ENCODE measurements at regions not wholly inside any gene's neighbourhood (a gene's known extent, or its start where the extent isn't known, plus 50 kb on each side); places are given as distances from the start of the nearest gene placed in this dataset.

- H3K4me3 ChIP-seq: no peak overlapping the region
- TF ChIP-seq Cebpa-rat (IDR thresholded peaks at IDR 0.05): no peak
- no peaks in the 10 kb centered on the region for H3K4me1 ChIP-seq
- H3K9ac ChIP-seq: no peak overlapping the region
- no peaks in the 10 kb centered on the region for H4K20me1 ChIP-seq
- no peaks in the 10 kb centered on the region for H3K36me3 ChIP-seq
- no peaks in the 10 kb centered on the region; a peak in 1 of 22 replicates for H3K9me3 ChIP-seq (replicated peaks in 1 of 11)
- no peaks in the 10 kb centered on the region for H3K27me3 ChIP-seq
- no peak overlapping the region for H3K27ac ChIP-seq
- H3K4me2 ChIP-seq: no peak overlapping the region
Observed at GRCh38 chr2:116329280-116329679, 1485.2 kb upstream of the DDX18 start.

DNA sequence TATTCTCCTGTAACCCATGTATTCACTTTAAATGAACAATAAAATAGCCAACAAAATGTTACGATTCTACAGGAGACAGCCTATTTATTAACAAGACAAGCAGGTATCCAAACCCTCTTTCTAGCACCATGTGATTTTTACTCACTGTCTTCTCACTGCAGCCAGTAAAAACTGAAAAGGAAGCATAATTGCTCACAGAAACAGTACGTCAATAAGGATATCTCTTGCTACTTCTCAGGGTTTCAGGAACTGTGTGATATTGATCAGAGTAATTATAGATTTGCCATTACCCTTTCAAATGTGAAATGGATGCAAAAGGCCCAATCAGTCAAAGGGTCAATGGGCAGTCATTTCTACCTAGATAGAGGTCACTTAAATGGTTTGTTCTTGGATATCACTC, 1473.8 kb upstream of the DDX18 start:
- H3K4me1 ChIP-seq: no peaks in the 10 kb centered on the region
- H3K9ac ChIP-seq: no peak overlapping the region
- no peaks in the 10 kb centered on the region for H4K20me1 ChIP-seq
- H3K27me3 ChIP-seq: no peaks in the 10 kb centered on the region
- no peak overlapping the region for H3K4me2 ChIP-seq
- no peak overlapping the region for H3K27ac ChIP-seq
- no peak overlapping the region for H3K4me3 ChIP-seq
- H3K9me3 ChIP-seq (replicated peaks in 1 of 11): no peaks in the 10 kb centered on the region
- H3K36me3 ChIP-seq: no peaks in the 10 kb centered on the region
- no peak for TF ChIP-seq Cebpa-rat (IDR thresholded peaks at IDR 0.05)

GRCh38 chr2:116366212-116366611, 1448.3 kb upstream of the DDX18 start:
- H3K27ac ChIP-seq: no peak overlapping the region
- no peak overlapping the region for H3K4me3 ChIP-seq
- TF ChIP-seq Cebpa-rat (IDR thresholded peaks at IDR 0.05): no peak
- H3K27me3 ChIP-seq: no peaks in the 10 kb centered on the region
- H3K4me1 ChIP-seq: no peaks in the 10 kb centered on the region
- no peaks in the 10 kb centered on the region for H3K9me3 ChIP-seq (replicated peaks in 1 of 11)
- H3K9ac ChIP-seq: no peak overlapping the region
- no peaks in the 10 kb centered on the region for H4K20me1 ChIP-seq
- H3K4me2 ChIP-seq: no peak overlapping the region
- no peaks in the 10 kb centered on the region for H3K36me3 ChIP-seq

GRCh38 chr2:116378786-116379185, 1435.7 kb upstream of the DDX18 start:
- TF ChIP-seq Cebpa-rat (IDR thresholded peaks at IDR 0.05): no peak
- no peak overlapping the region for H3K27ac ChIP-seq
- no peaks in the 10 kb centered on the region for H3K9me3 ChIP-seq (replicated peaks in 1 of 11)
- no peak overlapping the region for H3K9ac ChIP-seq
- H4K20me1 ChIP-seq: no peaks in the 10 kb centered on the region
- no peaks in the 10 kb centered on the region for H3K27me3 ChIP-seq
- no peaks in the 10 kb centered on the region for H3K36me3 ChIP-seq
- H3K4me2 ChIP-seq: no peak overlapping the region
- no peaks in the 10 kb centered on the region for H3K4me1 ChIP-seq
- no peak overlapping the region for H3K4me3 ChIP-seq

DNA sequence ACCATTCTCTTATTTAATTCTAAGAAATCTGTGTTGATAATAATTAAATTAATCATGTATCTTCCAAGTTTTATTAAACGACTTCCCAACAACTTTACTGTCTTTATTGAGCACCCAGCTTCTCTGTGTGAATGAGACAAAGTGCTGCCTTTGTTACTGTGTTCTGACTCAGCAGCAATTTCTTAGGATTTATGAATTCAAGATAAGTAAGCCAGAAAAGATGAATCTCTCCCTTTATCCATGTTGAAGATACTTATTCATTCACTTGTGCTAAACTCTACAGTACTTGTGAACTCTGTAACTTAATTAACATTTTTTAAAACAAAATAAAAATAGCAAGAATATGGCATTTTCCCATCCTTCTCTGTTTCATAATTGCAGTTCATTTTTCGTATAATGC, 1403.3 kb upstream of the DDX18 start:
- Histone ChIP-seq H3K4me2 (no peak overlapping the region), H3K9me3 (replicated peaks in 1 of 11) (peaks cover 0 to 10% (median 0%) of the 10 kb centered on the region in 11 experiments; a peak in 3 of 22 replicates), H3K36me3 (no peaks in the 10 kb centered on the region), H3K4me3 (no peak overlapping the region), H3K27me3 (no peaks in the 10 kb centered on the region), H3K27ac (no peak overlapping the region), H3K9ac (no peak overlapping the region), H4K20me1 (no peaks in the 10 kb centered on the region), H3K4me1 (no peaks in the 10 kb centered on the region)
- TF ChIP-seq Cebpa-rat (IDR thresholded peaks at IDR 0.05): no peak

DNA sequence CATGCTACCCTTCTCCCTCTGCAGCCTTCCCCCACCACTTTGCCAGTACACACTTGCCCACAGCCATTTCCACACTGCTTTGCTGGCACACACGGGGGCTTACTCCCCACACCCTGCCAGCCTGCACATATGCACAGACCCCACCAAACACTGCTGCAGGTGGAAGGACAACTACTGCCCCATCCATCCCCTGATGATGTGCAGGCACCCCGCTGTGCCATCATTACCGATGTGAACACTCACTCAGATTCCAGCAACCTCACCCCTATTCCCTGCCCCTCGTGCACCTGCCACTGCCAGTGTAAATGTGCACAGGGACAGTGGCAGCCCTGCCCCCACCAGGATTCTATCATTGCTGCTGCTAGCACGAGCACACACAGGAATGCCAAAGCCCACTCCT, 1400.8 kb upstream of the DDX18 start:
- Histone ChIP-seq H3K9me3 (replicated peaks in 1 of 11) (0 out of 22 replicates have a peak, but pooled peaks cover 0 to 4% (median 0%) of the 10 kb centered on the region in 11 experiments), H4K20me1 (no peaks in the 10 kb centered on the region)

DNA sequence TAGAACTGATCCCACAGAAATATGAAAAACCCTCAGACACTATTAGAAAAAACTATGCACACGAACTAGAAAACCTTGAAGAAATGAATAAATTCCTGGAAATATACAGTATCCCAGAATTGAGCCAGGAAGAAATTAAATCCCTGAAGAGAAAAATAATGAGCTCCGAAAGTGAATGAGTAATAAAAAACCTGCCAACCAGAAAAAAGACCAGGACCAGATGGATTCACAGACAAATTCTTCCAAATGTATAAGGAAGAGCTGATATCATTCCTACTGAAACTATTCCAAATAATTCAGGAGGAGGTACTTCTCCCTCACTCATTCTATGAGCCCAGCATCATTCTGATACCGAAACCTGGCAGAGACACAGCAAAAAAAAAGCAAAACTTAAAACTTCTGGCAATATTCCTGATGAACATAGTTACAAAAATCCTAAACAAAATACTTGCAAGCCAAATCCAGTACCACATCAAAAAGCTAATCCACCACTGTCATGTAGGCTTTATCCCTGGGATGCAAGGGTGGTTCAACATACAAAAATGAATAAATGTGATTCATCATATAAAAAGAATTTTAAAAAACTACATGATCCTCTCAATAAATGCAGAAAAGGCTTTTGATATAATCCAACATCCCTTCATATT, 1397.6 kb upstream of the DDX18 start:
- H3K27ac ChIP-seq: no peak overlapping the region
- TF ChIP-seq Cebpa-rat (IDR thresholded peaks at IDR 0.05): no peak
- H3K4me1 ChIP-seq: no peaks in the 10 kb centered on the region
- 0 out of 22 replicates have a peak, but pooled peaks cover 0 to 4% (median 0%) of the 10 kb centered on the region in 11 experiments for H3K9me3 ChIP-seq (replicated peaks in 1 of 11)
- no peaks in the 10 kb centered on the region for H3K36me3 ChIP-seq
- H3K9ac ChIP-seq: no peak overlapping the region
- no peak overlapping the region for H3K4me2 ChIP-seq
- no peaks in the 10 kb centered on the region for H3K27me3 ChIP-seq
- H3K4me3 ChIP-seq: no peak overlapping the region
- H4K20me1 ChIP-seq: no peaks in the 10 kb centered on the region

More for the DNA sequence above, 1400.8 kb upstream of the DDX18 start:
- TF ChIP-seq Cebpa-rat (IDR thresholded peaks at IDR 0.05): no peak
- Histone ChIP-seq H3K4me1 (no peaks in the 10 kb centered on the region), H3K36me3 (no peaks in the 10 kb centered on the region), H3K9ac (no peak overlapping the region), H3K27ac (no peak overlapping the region), H3K4me2 (no peak overlapping the region), H3K4me3 (no peak overlapping the region), H3K27me3 (no peaks in the 10 kb centered on the region)

DNA sequence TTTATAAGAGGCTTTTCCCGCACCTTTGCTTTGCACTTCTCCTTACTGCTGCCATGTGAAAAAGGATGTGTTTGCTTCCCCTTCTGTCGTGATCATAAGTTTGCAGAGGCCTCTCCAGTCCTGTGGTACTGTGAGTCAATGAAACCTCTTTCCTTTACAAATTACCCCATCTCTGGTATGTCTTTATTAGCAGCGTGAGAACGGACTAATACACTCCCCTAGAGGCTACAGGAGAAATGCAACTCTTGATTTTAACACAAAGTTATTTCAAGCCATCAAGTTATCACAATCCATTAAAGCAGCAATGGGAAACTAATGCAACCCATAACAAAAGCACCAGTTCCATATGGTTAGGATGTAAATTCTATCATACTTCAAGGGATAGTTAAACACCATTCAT, 1378.8 kb upstream of the DDX18 start:
- no peak overlapping the region for H3K4me3 ChIP-seq
- H3K9ac ChIP-seq: no peak overlapping the region
- no peak overlapping the region for H3K27ac ChIP-seq
- H3K4me2 ChIP-seq: no peak overlapping the region
- H4K20me1 ChIP-seq: no peaks in the 10 kb centered on the region
- no peaks in the 10 kb centered on the region for H3K27me3 ChIP-seq
- no peaks in the 10 kb centered on the region for H3K4me1 ChIP-seq
- H3K9me3 ChIP-seq (replicated peaks in 1 of 11): peaks cover 7 to 22% (median 15%) of the 10 kb centered on the region in 11 experiments; a peak in 17 of 22 replicates
- H3K36me3 ChIP-seq: no peaks in the 10 kb centered on the region
- no peak for TF ChIP-seq Cebpa-rat (IDR thresholded peaks at IDR 0.05)

GRCh38 chr2:116440104-116440653, 1374.3 kb upstream of the DDX18 start:
- Histone ChIP-seq H3K9me3 (replicated peaks in 1 of 11) (peaks cover 0 to 7% (median 6%) of the 10 kb centered on the region in 11 experiments; a peak in 11 of 22 replicates), H3K27me3 (no peaks in the 10 kb centered on the region), H4K20me1 (no peaks in the 10 kb centered on the region), H3K36me3 (no peaks in the 10 kb centered on the region), H3K4me3 (no peak overlapping the region), H3K4me2 (no peak overlapping the region), H3K4me1 (no peaks in the 10 kb centered on the region), H3K27ac (no peak overlapping the region), H3K9ac (no peak overlapping the region)
- no peak for TF ChIP-seq Cebpa-rat (IDR thresholded peaks at IDR 0.05)

- no peaks in the 10 kb centered on the region for H3K36me3 ChIP-seq
- peaks cover 0 to 9% (median 6%) of the 10 kb centered on the region in 11 experiments; a peak in 11 of 22 replicates for H3K9me3 ChIP-seq (replicated peaks in 1 of 11)
- no peak overlapping the region for H3K9ac ChIP-seq
- no peak overlapping the region for H3K4me3 ChIP-seq
- H3K4me1 ChIP-seq: no peaks in the 10 kb centered on the region
- no peak overlapping the region for H3K4me2 ChIP-seq
- TF ChIP-seq Cebpa-rat (IDR thresholded peaks at IDR 0.05): no peak
- no peaks in the 10 kb centered on the region for H4K20me1 ChIP-seq
- no peaks in the 10 kb centered on the region for H3K27me3 ChIP-seq
- no peak overlapping the region for H3K27ac ChIP-seq
Observed at GRCh38 chr2:116442418-116442817, 1372.1 kb upstream of the DDX18 start.
